GM12864 (cell line): ENCODE measurements at regions not wholly inside any gene's neighbourhood (a gene's known extent, or its start where the extent isn't known, plus 50 kb on each side); places are given as distances from the start of the nearest gene placed in this dataset.

Source experiments
- DNase-seq: peaks from one replicate; pipeline ENCODE4 v3.0.0-alpha.2; 2011; ENCODE audit warnings: low read depth
- H3K4me3 ChIP-seq: 2 replicates; pipeline ENCODE4 v1.5.1; 2011; ENCODE audit warnings: mild to moderate bottlenecking, low read depth, low read length, control low read depth
- TF ChIP-seq, protein P1 (sequence below): IDR thresholded peaks from 2 replicates; pipeline ENCODE4 v1.5.1; 2011; ENCODE audit warnings: low read depth, mild to moderate bottlenecking, moderate library complexity, low read length, control low read depth, inconsistent platforms; ENCODE audit errors: missing control alignments

DNA sequence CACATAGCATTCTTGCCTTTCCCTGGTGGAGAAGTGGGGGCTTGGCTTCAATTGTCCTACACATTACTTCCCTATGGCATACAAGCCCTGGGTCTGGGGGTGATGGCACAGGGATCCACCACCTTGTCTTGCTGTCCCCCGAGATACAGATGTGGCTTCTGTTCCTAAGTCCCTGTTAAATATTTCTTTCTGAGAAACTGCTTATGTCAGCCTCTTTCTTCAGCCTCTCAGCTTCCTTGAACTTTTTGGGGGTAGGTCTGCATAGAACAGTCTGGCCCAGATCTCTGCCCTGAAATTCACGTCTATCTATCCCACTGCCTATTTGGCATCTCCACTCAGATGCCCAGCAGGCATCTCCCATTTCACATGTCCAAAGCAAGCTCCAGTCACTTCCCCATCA lies 177.4 kb downstream of the SCP2D1 start:
- no peak for DNase-seq
- H3K4me3 ChIP-seq, result no peak overlapping the region
- TF ChIP-seq, protein P1, sequence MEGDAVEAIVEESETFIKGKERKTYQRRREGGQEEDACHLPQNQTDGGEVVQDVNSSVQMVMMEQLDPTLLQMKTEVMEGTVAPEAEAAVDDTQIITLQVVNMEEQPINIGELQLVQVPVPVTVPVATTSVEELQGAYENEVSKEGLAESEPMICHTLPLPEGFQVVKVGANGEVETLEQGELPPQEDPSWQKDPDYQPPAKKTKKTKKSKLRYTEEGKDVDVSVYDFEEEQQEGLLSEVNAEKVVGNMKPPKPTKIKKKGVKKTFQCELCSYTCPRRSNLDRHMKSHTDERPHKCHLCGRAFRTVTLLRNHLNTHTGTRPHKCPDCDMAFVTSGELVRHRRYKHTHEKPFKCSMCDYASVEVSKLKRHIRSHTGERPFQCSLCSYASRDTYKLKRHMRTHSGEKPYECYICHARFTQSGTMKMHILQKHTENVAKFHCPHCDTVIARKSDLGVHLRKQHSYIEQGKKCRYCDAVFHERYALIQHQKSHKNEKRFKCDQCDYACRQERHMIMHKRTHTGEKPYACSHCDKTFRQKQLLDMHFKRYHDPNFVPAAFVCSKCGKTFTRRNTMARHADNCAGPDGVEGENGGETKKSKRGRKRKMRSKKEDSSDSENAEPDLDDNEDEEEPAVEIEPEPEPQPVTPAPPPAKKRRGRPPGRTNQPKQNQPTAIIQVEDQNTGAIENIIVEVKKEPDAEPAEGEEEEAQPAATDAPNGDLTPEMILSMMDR, result no peak

DNA sequence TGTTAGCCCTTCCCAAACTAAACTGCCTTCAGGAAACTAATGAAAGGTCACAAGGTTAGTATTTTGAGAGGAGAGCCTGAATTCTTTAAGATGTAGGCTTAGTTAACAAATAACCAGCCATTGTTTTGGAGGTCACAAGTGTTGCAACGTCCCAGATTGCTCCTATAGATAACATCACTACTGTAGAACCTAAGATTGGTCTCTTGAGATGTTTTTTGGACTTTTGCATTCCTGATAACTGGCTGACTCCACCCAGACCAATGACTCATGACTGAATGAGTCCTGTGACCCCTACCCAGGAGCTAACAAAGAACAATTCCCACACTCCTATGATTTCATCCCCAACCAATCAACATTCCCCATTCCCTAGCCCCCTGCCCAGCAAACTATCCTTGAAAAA lies 178.8 kb downstream of the SCP2D1 start:
- H3K4me3 ChIP-seq, result no peak overlapping the region
- TF ChIP-seq, protein P1, result no peak
- no peak for DNase-seq

DNA sequence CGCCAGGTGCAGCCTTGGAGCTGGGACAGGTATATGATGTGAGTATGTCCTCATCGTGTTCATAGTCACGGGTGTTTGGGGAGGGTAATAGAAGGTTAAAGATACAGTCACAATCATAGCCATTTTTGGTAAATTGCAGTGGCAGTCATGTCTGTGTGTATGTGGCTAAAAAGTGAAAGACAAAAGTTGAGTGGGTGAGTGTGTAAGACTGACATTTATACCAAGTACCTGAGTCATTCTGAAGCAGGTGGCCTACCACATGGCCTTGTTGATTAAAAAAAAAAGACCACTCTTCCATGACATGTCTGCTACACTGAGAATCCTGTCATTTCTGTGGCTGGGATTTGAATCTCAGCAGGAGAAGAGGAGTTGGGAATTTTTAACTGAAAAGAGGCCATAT lies 181.9 kb downstream of the SCP2D1 start:
- no peak for DNase-seq
- TF ChIP-seq, protein P1, result no peak
- no peak overlapping the region for H3K4me3 ChIP-seq

DNA sequence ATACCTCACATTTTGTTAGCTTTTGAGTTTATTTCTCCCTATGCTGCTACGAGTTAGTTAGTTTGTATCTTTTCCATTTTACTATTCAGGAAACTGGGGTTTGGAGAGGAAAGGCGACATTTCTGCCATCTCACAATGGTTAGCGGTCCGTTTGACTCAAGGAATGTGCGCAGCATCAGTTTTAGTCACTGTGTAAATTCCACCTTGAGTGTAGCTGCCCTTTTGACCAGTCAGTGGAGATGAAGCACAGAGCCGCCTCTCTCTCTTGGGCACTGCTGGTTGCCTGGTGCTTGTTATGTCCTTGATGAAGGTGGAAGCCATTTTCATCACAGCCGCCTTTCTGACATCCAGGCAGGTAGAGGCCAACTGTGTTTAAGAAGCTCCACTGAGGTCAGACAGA lies 185.5 kb downstream of the SCP2D1 start:
- TF ChIP-seq, protein P1, result no peak
- H3K4me3 ChIP-seq, result no peak overlapping the region
- no peak for DNase-seq

DNA sequence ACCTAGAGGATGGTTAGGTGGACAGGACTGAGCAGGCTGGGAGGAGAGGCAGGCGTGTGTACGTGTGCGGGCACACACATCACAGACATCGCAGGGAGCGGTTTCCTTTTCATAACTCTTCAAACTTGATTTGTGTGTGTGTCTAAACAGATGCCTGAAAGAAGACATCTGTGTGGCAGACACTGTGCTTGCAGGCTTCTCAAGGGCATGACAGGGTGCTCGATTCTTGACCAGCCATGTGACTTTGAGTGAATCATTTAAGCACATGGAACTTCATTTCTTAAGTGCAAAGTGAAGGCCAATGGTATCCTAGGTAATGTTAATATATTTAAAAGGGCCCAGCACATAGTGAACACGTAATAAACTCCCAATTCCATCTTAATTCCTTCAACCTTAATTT lies 186.5 kb downstream of the SCP2D1 start:
- H3K4me3 ChIP-seq, result no peak overlapping the region
- TF ChIP-seq, protein P1, result no peak
- no peak for DNase-seq

DNA sequence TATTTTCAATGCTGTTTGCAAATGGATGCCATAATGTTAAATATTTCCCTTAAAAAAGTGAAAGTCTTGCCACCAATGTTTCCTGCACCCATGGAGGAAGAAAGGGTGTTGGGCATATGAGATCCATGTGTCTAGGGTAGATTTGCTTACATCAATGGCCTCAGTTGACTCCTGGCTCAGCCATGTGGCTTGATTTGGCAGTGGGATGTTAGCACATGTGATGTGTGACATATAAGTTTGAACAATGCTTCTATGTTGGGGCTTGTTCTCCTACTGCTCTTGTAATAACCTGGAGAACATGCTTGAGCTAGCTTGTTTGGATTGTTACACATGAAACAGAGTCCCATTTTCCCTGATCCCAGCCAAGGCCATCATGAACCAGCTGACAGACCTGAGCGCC lies 187.6 kb downstream of the SCP2D1 start:
- no peak overlapping the region for H3K4me3 ChIP-seq
- TF ChIP-seq, protein P1, result no peak
- no peak for DNase-seq
